GM12878 (cell line): ENCODE measurements at regions not wholly inside any gene's neighbourhood (a gene's known extent, or its start where the extent isn't known, plus 50 kb on each side); places are given as distances from the start of the nearest gene placed in this dataset.

Source experiments
- ATAC-seq: fragments of 200-7000 bp; cut with Tn5 transposase; 3 replicates; pipeline ENCODE4 v1.9.1; 2020; ENCODE audit warnings: mild to moderate bottlenecking, moderate library complexity
- BruUV-seq: library from RNA; stranded (reverse); fragments of 400-500 nt; replicated peaks from 2 replicates; lab custom pipeline; 2021; lab: Mats Ljungman, UMichigan
- CTCF ChIA-PET: fragments of 300-600 bp; sonication (Branson Sonifier 250); formaldehyde crosslinking; extraction: SDS; loops from one replicate; lab custom pipeline; 2021; ENCODE audit warnings: inconsistent platforms; lab: Yijun Ruan, JAX
- POLR2A ChIA-PET: fragments of 350-600 bp; formaldehyde crosslinking; extraction: SDS; loops from one replicate; lab custom pipeline; 2021; ENCODE audit warnings: inconsistent platforms; lab: Charles Lee
- RAD21 ChIA-PET: fragments of 300-600 bp; sonication (Branson Sonifier 250); formaldehyde crosslinking; loops from one replicate; lab custom pipeline; 2023; ENCODE audit warnings: antibody characterized with exemption; ENCODE audit not compliant: unreplicated experiment; lab: Charles Lee
- SMC1A ChIA-PET: fragments of 300-600 bp; sonication (Branson Sonifier 250); formaldehyde crosslinking; loops from one replicate; lab custom pipeline; 2023; ENCODE audit not compliant: unreplicated experiment, uncharacterized antibody; lab: Charles Lee
- DNase-seq: peaks from one replicate; pipeline ENCODE4 v3.0.0-alpha.2; 2011; ENCODE audit warnings: low read depth, low spot score
- FAIRE-seq: peaks from 3 replicates; lab custom pipeline; 2011; peaks lifted over from hg19 to GRCh38; lab: Jason Lieb, UNC
- H2AFZ ChIP-seq: 2 replicates; pipeline ENCODE4 v1.6.0; 2011; ENCODE audit warnings: low read depth, low read length, control low read depth; ENCODE audit not compliant: control insufficient read depth
- H3K27ac ChIP-seq: 2 replicates; pipeline ENCODE4 v1.5.1; 2011; ENCODE audit warnings: control low read depth; ENCODE audit not compliant: control insufficient read depth, insufficient read depth
- H3K27me3 ChIP-seq, 2 experiments: replicated peaks in 1 of 2; 2 replicates each; pipeline versions ENCODE4 v1.6.0 to v1.6.1; 2011; ENCODE audit warnings: low read length in 1 of 2; ENCODE audit not compliant: control insufficient read depth in 2 of 2, insufficient read depth in 2 of 2
- H3K36me3 ChIP-seq, 2 experiments: 2 replicates each; pipeline ENCODE4 v1.5.1; 2011; ENCODE audit warnings: low read length in 1 of 2; ENCODE audit not compliant: control insufficient read depth in 2 of 2, insufficient read depth in 2 of 2
- H3K4me1 ChIP-seq: 2 replicates; pipeline ENCODE4 v1.6.1; 2011; ENCODE audit warnings: mild to moderate bottlenecking, low read length, moderate library complexity, mixed read lengths; ENCODE audit not compliant: control insufficient read depth, insufficient read depth
- H3K4me2 ChIP-seq: 2 replicates; pipeline ENCODE4 v1.6.0; 2011; ENCODE audit warnings: control low read depth; ENCODE audit not compliant: control insufficient read depth, insufficient read depth
- H3K4me3 ChIP-seq: fragments of 200-600 bp; sonication (generic); 2 replicates; pipeline ENCODE4 v1.5.1; 2016
- H3K79me2 ChIP-seq: 2 replicates; pipeline ENCODE4 v1.6.0; 2011; ENCODE audit warnings: low read length; ENCODE audit not compliant: control insufficient read depth, insufficient read depth
- H3K9ac ChIP-seq: 2 replicates; pipeline ENCODE4 v1.8.0; 2011; ENCODE audit warnings: low read length, control low read depth, mixed read lengths; ENCODE audit not compliant: control insufficient read depth, insufficient read depth
- H3K9me3 ChIP-seq: replicated peaks from 3 replicates; pipeline ENCODE4 v1.5.1; 2011; ENCODE audit warnings: mild to moderate bottlenecking, low read length; ENCODE audit not compliant: control insufficient read depth, insufficient read depth
- H4K20me1 ChIP-seq: 2 replicates; pipeline ENCODE4 v1.6.0; 2011; ENCODE audit not compliant: control insufficient read depth, insufficient read depth
- BCL11A ChIP-seq: IDR thresholded peaks from 2 replicates; pipeline ENCODE4 v1.6.1; 2011; ENCODE audit warnings: low read depth, low read length
- BCLAF1 ChIP-seq: fragments of 450-650 bp; IDR thresholded peaks from 2 replicates; pipeline ENCODE4 v1.6.1; 2017; ENCODE audit warnings: antibody characterized with exemption, mild to moderate bottlenecking, moderate library complexity
- EP300 ChIP-seq, 2 experiments: fragments of 150-350 bp in 1 of 2; IDR thresholded peaks; 2 replicates each; pipeline ENCODE4 v1.6.1; 2011 to 2012; ENCODE audit warnings: low read depth in 2 of 2, low read length in 2 of 2, borderline replicate concordance in 1 of 2, improper control_type of control experiment in 1 of 2, inconsistent platforms in 1 of 2; ENCODE audit not compliant: control insufficient read depth in 1 of 2
- GABPA ChIP-seq: IDR thresholded peaks from 2 replicates; pipeline ENCODE4 v1.6.1; 2014; ENCODE audit warnings: antibody characterized with exemption, low read depth, mild to moderate bottlenecking, inconsistent platforms
- HDAC2 ChIP-seq: fragments of 200-600 bp; sonication (generic); IDR thresholded peaks from 2 replicates; pipeline ENCODE4 v1.6.1; 2017
- IRF3 ChIP-seq: fragments of 450-650 bp; IDR thresholded peaks from 2 replicates; pipeline ENCODE4 v1.6.1; 2014; ENCODE audit warnings: mild to moderate bottlenecking
- MAX ChIP-seq: IDR thresholded peaks from 2 replicates; pipeline ENCODE4 v1.6.1; 2012; ENCODE audit warnings: low read depth, low read length, improper control_type of control experiment
- MYC ChIP-seq: IDR thresholded peaks from 2 replicates; pipeline ENCODE4 v1.6.1; 2011; ENCODE audit warnings: mild to moderate bottlenecking, low read length, moderate library complexity, inconsistent platforms; ENCODE audit not compliant: insufficient read depth, insufficient replicate concordance, insufficient read length, severe bottlenecking
- NFYA ChIP-seq: IDR thresholded peaks from 2 replicates; pipeline ENCODE4 v1.6.1; 2011; ENCODE audit warnings: low read depth, mild to moderate bottlenecking, low read length, improper control_type of control experiment, borderline replicate concordance
- NFYB ChIP-seq: IDR thresholded peaks from 2 replicates; pipeline ENCODE4 v1.6.1; 2011; ENCODE audit warnings: low read depth, mild to moderate bottlenecking, low read length, improper control_type of control experiment, moderate library complexity; ENCODE audit not compliant: insufficient read depth
- WGBS: methylation state at CpG from one replicate; pipeline ENCODE4 v1.1.6; 2016; ENCODE audit warnings: low lambda C conversion rate; ENCODE audit not compliant: insufficient replicate concordance, insufficient coverage; ENCODE audit errors: missing lambda C conversion rate; 5-methylcytosine and 5-hydroxymethylcytosine counted together
- in situ Hi-C: fragments of 300-500 bp; cut with MboI; formaldehyde crosslinking; loops from 9 replicates; pipeline ENCODE4 v1.14.3; 2018; ENCODE audit warnings: mixed read lengths
- intact Hi-C: fragments of 100-400 bp; cut with micrococcal nuclease; formaldehyde crosslinking; loops from one replicate; pipeline ENCODE4 v1.14.2; 2022; ENCODE audit not compliant: unreplicated experiment

- TF ChIP-seq MYC: no peak
- no peak for TF ChIP-seq IRF3
- TF ChIP-seq GABPA: no peak
- no peak for TF ChIP-seq NFYA
- no peak for TF ChIP-seq NFYB
- no peak for TF ChIP-seq BCL11A
- no peak for TF ChIP-seq MAX
Measured at GRCh38 chr1:81232420-81232819, 568.3 kb upstream of the ADGRL2 start (continued).

DNA sequence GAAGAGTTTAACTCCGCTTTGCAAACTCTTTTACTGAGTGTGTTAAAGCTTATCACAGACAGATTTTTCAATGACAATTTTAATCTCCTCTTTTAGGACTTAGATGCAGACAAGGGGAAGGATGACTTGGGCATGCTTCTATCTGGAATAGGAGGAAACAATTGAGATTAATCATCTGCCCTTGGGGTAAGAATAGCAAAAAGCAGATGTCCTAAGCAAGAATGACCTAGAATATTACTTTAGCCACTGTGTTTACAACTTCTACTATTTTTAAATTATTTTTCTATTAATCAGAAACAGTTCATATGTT is 569.0 kb upstream of the ADGRL2 start:
- no peak overlapping the region for H3K4me3 ChIP-seq
- no peak overlapping the region for H2AFZ ChIP-seq
- no TSS peak for BruUV-seq
- no peaks in the 10 kb centered on the region for H3K36me3 ChIP-seq
- no peak for DNase-seq
- WGBS: 33% methylated on average over 1 of the region's 1 CpG
- H4K20me1 ChIP-seq: no peaks in the 10 kb centered on the region
- ChIA-PET POLR2A (no interaction called here), RAD21 (no interaction called here), SMC1A (no interaction called here), CTCF (no interaction called here)
- H3K9me3 ChIP-seq: no peaks in the 10 kb centered on the region
- H3K4me2 ChIP-seq: no peak overlapping the region
- no peak for FAIRE-seq
- H3K4me1 ChIP-seq: no peaks in the 10 kb centered on the region
- no peak overlapping the region for H3K9ac ChIP-seq
- no peak overlapping the region for H3K27ac ChIP-seq
- no peak for ATAC-seq
- in situ Hi-C loops: no loop called here
- intact Hi-C loops: no loop called here
- no peaks in the 10 kb centered on the region for H3K27me3 ChIP-seq
- TF ChIP-seq HDAC2 (no peak), BCLAF1 (no peak), EP300 (IDR thresholded peaks at IDR 0.05; ENCODE audit: borderline replicate concordance in 1 of 2, control insufficient read depth in 1 of 2, low read depth in 2 of 2, low read length in 2 of 2) (no peak)
- no peaks in the 10 kb centered on the region for H3K79me2 ChIP-seq
